Adrenal gland (tissue), 9 donors: ENCODE measurements at regions not wholly inside any gene's neighbourhood (a gene's known extent, or its start where the extent isn't known, plus 50 kb on each side); places are given as distances from the start of the nearest gene placed in this dataset.

Source experiments
- DNase-seq, 7 donors: peaks; one replicate each; pipeline ENCODE4 v3.0.0-alpha.2; 2019 to 2020
- H3K27ac ChIP-seq, 5 donors: fragments of 200-600 bp; sonication (generic) in 4 of 5; 1 replicate in 3 of 5; 2 replicates in 2 of 5; pipeline versions ENCODE4 v1.5.1 to v1.8.0; 2016 to 2020; ENCODE audit warnings: mild to moderate bottlenecking in 1 of 5
- H3K27me3 ChIP-seq: fragments of 200-600 bp; 2 replicates; pipeline ENCODE4 v1.8.0; 2021
- H3K36me3 ChIP-seq, 2 donors: fragments of 200-600 bp; replicated peaks in 1 of 2; 1 replicate in 1 of 2; 2 replicates in 1 of 2; pipeline versions ENCODE4 v1.5.1 to v1.8.0; 2018 to 2022
- H3K4me1 ChIP-seq, 2 donors: fragments of 200-600 bp; replicated peaks in 1 of 2; 1 replicate in 1 of 2; 2 replicates in 1 of 2; pipeline versions ENCODE4 v1.5.1 to v1.8.0; 2018 to 2021
- H3K4me3 ChIP-seq, 4 donors: fragments of 200-600 bp; sonication (generic) in 3 of 4; one replicate each; pipeline ENCODE4 v1.5.1; 2016 to 2018
- H3K9me3 ChIP-seq, 3 donors: fragments of 200-600 bp; sonication (generic) in 1 of 3; replicated peaks in 1 of 3; 1 replicate in 2 of 3; 2 replicates in 1 of 3; pipeline versions ENCODE4 v1.5.1 to v1.8.0; 2016 to 2021
- CTCF ChIP-seq, 6 experiments: fragments of 450-650 bp in 4 of 6; fragments of 200-600 bp in 2 of 6; sonication (generic) in 1 of 6; IDR thresholded peaks; 1 replicate in 5 of 6; 2 replicates in 1 of 6; pipeline versions ENCODE4 v1.5.1 to v1.8.0; 2016 to 2021; ENCODE audit warnings: antibody characterized with exemption in 6 of 6, mild to moderate bottlenecking in 2 of 6, moderate library complexity in 1 of 6
- POLR2A ChIP-seq, 2 donors: fragments of 450-650 bp; IDR thresholded peaks; one replicate each; pipeline ENCODE4 v1.6.1; 2017; ENCODE audit warnings: antibody characterized with exemption in 2 of 2, mild to moderate bottlenecking in 2 of 2, moderate library complexity in 1 of 2
- WGBS, 4 donors: extraction: QIAGEN DNeasy Blood & Tissue Kit in 2 of 4; methylation state at CpG; one replicate each; pipeline versions ENCODE4 v1.1.5 to v1.1.7; 2013 to 2017; 5-methylcytosine and 5-hydroxymethylcytosine counted together
- intact Hi-C, 2 donors: fragments of 100-400 bp; cut with DNase I; formaldehyde crosslinking; loops; one replicate each; pipeline versions ENCODE4 v1.14.1 to v1.15.0; 2022 to 2023
- donor health status: healthy with polysubstance abuse.
- donor health status: Bipolar disorder and iron deficiency.
- donor health status: DM: yes; HTN: yes; CAD: no.
- donor health status: DM: no; HTN: no; CAD: no.
- donor health status: DM: no; HTN: no; CAD: no.

GRCh38 chr16:87186446-87186845, 130.7 kb downstream of the C16orf95 start:
- no peak overlapping the region for H3K4me3 ChIP-seq
- 64 to 74% (median 71%) methylated on average over 15 to 17 of the region's 17 CpGs for WGBS, 4 donors
- TF ChIP-seq POLR2A (IDR thresholded peaks at IDR 0.05) = no peak
- no peak for TF ChIP-seq CTCF (IDR thresholded peaks at IDR 0.05)
- intact Hi-C loops = no loop called here
- no peaks in the 10 kb centered on the region for H3K36me3 ChIP-seq
- no peaks in the 10 kb centered on the region for H3K9me3 ChIP-seq
- no peaks in the 10 kb centered on the region for H3K4me1 ChIP-seq
- H3K27ac ChIP-seq = no peak overlapping the region
- DNase-seq = no peak
- H3K27me3 ChIP-seq = no peaks in the 10 kb centered on the region

GRCh38 chr16:87186876-87187533, 130.2 kb downstream of the C16orf95 start:
- DNase-seq = no peak
- H3K36me3 ChIP-seq = no peaks in the 10 kb centered on the region
- intact Hi-C loops = no loop called here
- H3K27me3 ChIP-seq = no peaks in the 10 kb centered on the region
- no peak for TF ChIP-seq POLR2A (IDR thresholded peaks at IDR 0.05)
- TF ChIP-seq CTCF (IDR thresholded peaks at IDR 0.05) = no peak
- no peaks in the 10 kb centered on the region for H3K9me3 ChIP-seq
- no peak overlapping the region for H3K4me3 ChIP-seq
- no peaks in the 10 kb centered on the region for H3K4me1 ChIP-seq
- WGBS, 4 donors = 71 to 74% (median 72%) methylated on average over 11 of the region's 11 CpGs
- H3K27ac ChIP-seq = no peak overlapping the region

- Histone ChIP-seq H3K9me3 (no peaks in the 10 kb centered on the region), H3K4me3 (no peak overlapping the region), H3K4me1 (no peaks in the 10 kb centered on the region), H3K36me3 (no peaks in the 10 kb centered on the region), H3K27me3 (no peaks in the 10 kb centered on the region), H3K27ac (no peak overlapping the region)
- DNase-seq = no peak
- TF ChIP-seq CTCF (IDR thresholded peaks at IDR 0.05) = no peak
- no peak for TF ChIP-seq POLR2A (IDR thresholded peaks at IDR 0.05)
- WGBS, 4 donors = 91 to 94% (median 93%) methylated on average over 8 of the region's 8 CpGs
- intact Hi-C loops = no loop called here
These were observed 129.1 kb downstream of the C16orf95 start for GRCh38 chr16:87188104-87188503.

GRCh38 chr16:87189426-87189825, 127.8 kb downstream of the C16orf95 start:
- DNase-seq = no peak
- H3K27me3 ChIP-seq = no peaks in the 10 kb centered on the region
- no peak overlapping the region for H3K4me3 ChIP-seq
- TF ChIP-seq POLR2A (IDR thresholded peaks at IDR 0.05) (no peak), CTCF (IDR thresholded peaks at IDR 0.05) (no peak)
- WGBS, 4 donors = 93 to 100% (median 96%) methylated on average over 4 to 8 of the region's 8 CpGs
- H3K27ac ChIP-seq = no peak overlapping the region
- no peaks in the 10 kb centered on the region for H3K4me1 ChIP-seq
- intact Hi-C loops = no loop called here
- H3K36me3 ChIP-seq = no peaks in the 10 kb centered on the region
- no peaks in the 10 kb centered on the region for H3K9me3 ChIP-seq
